DND-41 (cell line): ENCODE measurements at regions not wholly inside any gene's neighbourhood (a gene's known extent, or its start where the extent isn't known, plus 50 kb on each side); places are given as distances from the start of the nearest gene placed in this dataset.

Source experiments
- ATAC-seq: fragments of 200-7000 bp; cut with Tn5 transposase; 3 replicates; pipeline ENCODE4 v1.9.1; 2021; ENCODE audit warnings: low read depth; ENCODE audit not compliant: insufficient read depth
- DNase-seq: peaks from one replicate; pipeline ENCODE4 v3.0.0-alpha.2; 2020
- H2AFZ ChIP-seq: 2 replicates; pipeline ENCODE4 v1.6.0; 2012; ENCODE audit warnings: low read depth, low read length
- H3K27ac ChIP-seq: 2 replicates; pipeline ENCODE4 v1.5.1; 2012; ENCODE audit warnings: low read length, inconsistent platforms
- H3K27me3 ChIP-seq: fragments of 200-600 bp; sonication (generic); 2 replicates; pipeline ENCODE4 v1.6.0; 2012; ENCODE audit warnings: low read length, mild to moderate bottlenecking, inconsistent platforms; ENCODE audit not compliant: insufficient read depth, poor library complexity
- H3K36me3 ChIP-seq: 2 replicates; pipeline ENCODE4 v1.5.1; 2012; ENCODE audit warnings: low read length, inconsistent platforms; ENCODE audit not compliant: insufficient read depth
- H3K4me1 ChIP-seq: 2 replicates; pipeline ENCODE4 v1.5.1; 2012; ENCODE audit warnings: mild to moderate bottlenecking, low read length; ENCODE audit not compliant: insufficient read depth
- H3K4me2 ChIP-seq: 2 replicates; pipeline ENCODE4 v1.6.0; 2012; ENCODE audit warnings: mild to moderate bottlenecking, moderate library complexity, low read length, inconsistent platforms; ENCODE audit not compliant: insufficient read depth
- H3K4me3 ChIP-seq, 2 experiments: fragments of 200-600 bp in 1 of 2; shearing (Covaris generic) in 1 of 2; 2 replicates each; pipeline ENCODE4 v1.5.1; 2012 to 2016; ENCODE audit warnings: inconsistent platforms in 2 of 2, low read length in 2 of 2, mild to moderate bottlenecking in 2 of 2, low read depth in 1 of 2, moderate library complexity in 1 of 2
- H3K79me2 ChIP-seq: 2 replicates; pipeline ENCODE4 v1.6.0; 2012; ENCODE audit warnings: low read length, inconsistent platforms; ENCODE audit not compliant: insufficient read depth
- H3K9ac ChIP-seq: 2 replicates; pipeline ENCODE4 v1.6.0; 2012; ENCODE audit warnings: low read depth, mild to moderate bottlenecking, inconsistent platforms, low read length, moderate library complexity
- H3K9me3 ChIP-seq: 2 replicates; pipeline ENCODE4 v1.5.1; 2012; ENCODE audit warnings: low read length, moderate library complexity, mild to moderate bottlenecking, inconsistent platforms; ENCODE audit not compliant: insufficient read depth, severe bottlenecking
- H4K20me1 ChIP-seq: 2 replicates; pipeline ENCODE4 v1.6.0; 2012; ENCODE audit warnings: low read length; ENCODE audit not compliant: insufficient read depth
- CTCF ChIP-seq: IDR thresholded peaks from 2 replicates; pipeline ENCODE4 v1.5.1; 2012; ENCODE audit warnings: borderline replicate concordance, low read length, moderate library complexity, mild to moderate bottlenecking; ENCODE audit not compliant: poor library complexity, severe bottlenecking; ENCODE audit errors: extremely low read depth
- EZH2 ChIP-seq: IDR thresholded peaks from 3 replicates; pipeline ENCODE4 v1.6.1; 2012; ENCODE audit warnings: borderline replicate concordance, low read depth, mild to moderate bottlenecking, moderate library complexity, low read length, inconsistent platforms; ENCODE audit not compliant: severe bottlenecking

GRCh38 chr4:155106629-155107028, 101.8 kb upstream of the NPY2R start:
- no peak overlapping the region for H3K9ac ChIP-seq
- H2AFZ ChIP-seq, result no peak overlapping the region
- TF ChIP-seq EZH2 (no peak), CTCF (no peak)
- H3K27me3 ChIP-seq, result no peaks in the 10 kb centered on the region
- DNase-seq, result no peak
- no peak for ATAC-seq
- H4K20me1 ChIP-seq, result no peaks in the 10 kb centered on the region
- H3K4me3 ChIP-seq, result no peak overlapping the region
- no peaks in the 10 kb centered on the region for H3K4me1 ChIP-seq
- H3K79me2 ChIP-seq, result no peaks in the 10 kb centered on the region
- no peaks in the 10 kb centered on the region for H3K9me3 ChIP-seq
- H3K4me2 ChIP-seq, result no peak overlapping the region
- H3K27ac ChIP-seq, result no peak overlapping the region
- no peaks in the 10 kb centered on the region for H3K36me3 ChIP-seq

GRCh38 chr4:155107059-155107458, 101.4 kb upstream of the NPY2R start:
- Histone ChIP-seq H3K36me3 (no peaks in the 10 kb centered on the region), H3K79me2 (no peaks in the 10 kb centered on the region), H3K9ac (no peak overlapping the region), H3K4me2 (no peak overlapping the region), H3K27ac (no peak overlapping the region), H3K9me3 (no peaks in the 10 kb centered on the region), H4K20me1 (no peaks in the 10 kb centered on the region), H3K4me1 (no peaks in the 10 kb centered on the region), H3K4me3 (no peak overlapping the region), H3K27me3 (no peaks in the 10 kb centered on the region), H2AFZ (no peak overlapping the region)
- no peak for ATAC-seq
- TF ChIP-seq EZH2 (no peak), CTCF (no peak)
- DNase-seq, result no peak

DNA sequence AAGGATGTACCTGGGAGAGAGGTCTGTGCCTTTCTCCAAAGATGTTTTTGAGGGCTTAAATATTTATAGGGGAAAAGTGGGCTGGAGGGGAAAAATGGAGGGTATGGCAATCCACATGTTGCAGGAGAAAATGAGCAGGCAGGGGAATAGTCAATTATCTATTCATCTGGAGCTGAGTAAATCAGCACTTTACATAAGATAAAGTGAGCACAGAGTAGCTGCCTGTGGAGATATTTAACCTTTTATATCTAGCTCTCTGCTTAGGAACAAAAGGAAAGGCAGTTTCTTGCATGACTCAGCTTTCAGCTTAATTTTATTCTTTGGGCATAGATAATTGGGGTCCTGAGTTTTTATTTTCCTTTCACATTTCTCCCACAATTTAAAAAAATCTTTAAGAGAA, 93.6 kb upstream of the NPY2R start:
- no peak overlapping the region for H2AFZ ChIP-seq
- H3K27me3 ChIP-seq, result no peaks in the 10 kb centered on the region
- no peaks in the 10 kb centered on the region for H3K4me1 ChIP-seq
- no peak overlapping the region for H3K4me2 ChIP-seq
- H3K9ac ChIP-seq, result no peak overlapping the region
- H3K79me2 ChIP-seq, result no peaks in the 10 kb centered on the region
- no peak overlapping the region for H3K4me3 ChIP-seq
- peaks cover 8% of the 10 kb centered on the region for H3K9me3 ChIP-seq
- no peak for DNase-seq
- no peak for ATAC-seq
- H3K27ac ChIP-seq, result no peak overlapping the region
- H4K20me1 ChIP-seq, result no peaks in the 10 kb centered on the region
- TF ChIP-seq CTCF (no peak), EZH2 (no peak)
- no peaks in the 10 kb centered on the region for H3K36me3 ChIP-seq

GRCh38 chr4:155119006-155119405, 89.4 kb upstream of the NPY2R start:
- Histone ChIP-seq H3K79me2 (no peaks in the 10 kb centered on the region), H3K9me3 (peaks cover 8% of the 10 kb centered on the region), H2AFZ (no peak overlapping the region), H3K36me3 (no peaks in the 10 kb centered on the region), H4K20me1 (no peaks in the 10 kb centered on the region), H3K4me1 (no peaks in the 10 kb centered on the region), H3K9ac (no peak overlapping the region), H3K27me3 (no peaks in the 10 kb centered on the region), H3K4me3 (no peak overlapping the region), H3K27ac (no peak overlapping the region), H3K4me2 (no peak overlapping the region)
- ATAC-seq, result no peak
- DNase-seq, result no peak
- TF ChIP-seq EZH2 (no peak), CTCF (no peak)
